Neuronal stem cell (in vitro differentiated cells): ENCODE measurements at regions not wholly inside any gene's neighbourhood (a gene's known extent, or its start where the extent isn't known, plus 50 kb on each side); places are given as distances from the start of the nearest gene placed in this dataset.
"Not testable (repeated sequence)": the region's sequence is repeated elsewhere in the genome, so short reads cannot be mapped to it uniquely, and the experiment has no call there.

Experiments
- DNase-seq: peaks from one replicate; pipeline ENCODE4 v3.0.0-alpha.2; 2013; ENCODE audit warnings: low spot score
- H2AFZ ChIP-seq: one replicate; pipeline ENCODE4 v1.6.1; 2013; ENCODE audit warnings: mild to moderate bottlenecking, low read length, inconsistent platforms
- H2AK5ac ChIP-seq: 2 replicates; pipeline ENCODE4 v1.6.1; 2013; ENCODE audit warnings: low read depth, mild to moderate bottlenecking, inconsistent platforms, low read length, moderate library complexity, mixed read lengths
- H2BK120ac ChIP-seq: 2 replicates; pipeline ENCODE4 v1.6.1; 2013; ENCODE audit warnings: low read depth, mild to moderate bottlenecking, inconsistent platforms, low read length, moderate library complexity, mixed read lengths
- H2BK12ac ChIP-seq: one replicate; pipeline ENCODE4 v1.6.1; 2013; ENCODE audit warnings: low read length, inconsistent platforms
- H2BK15ac ChIP-seq: 2 replicates; pipeline ENCODE4 v1.6.1; 2013; ENCODE audit warnings: mild to moderate bottlenecking, low read length, inconsistent platforms, mixed read lengths
- H2BK5ac ChIP-seq: one replicate; pipeline ENCODE4 v1.6.1; 2013; ENCODE audit warnings: inconsistent platforms, mild to moderate bottlenecking, low read length, moderate library complexity
- H3K14ac ChIP-seq: one replicate; pipeline ENCODE4 v1.6.1; 2013; ENCODE audit warnings: low read length, inconsistent platforms
- H3K18ac ChIP-seq: 2 replicates; pipeline ENCODE4 v1.6.1; 2013; ENCODE audit warnings: low read length, inconsistent platforms
- H3K23ac ChIP-seq: 2 replicates; pipeline ENCODE4 v1.6.1; 2013; ENCODE audit warnings: low read depth, mild to moderate bottlenecking, mixed read lengths, low read length, inconsistent platforms; ENCODE audit not compliant: poor library complexity
- H3K27ac ChIP-seq: replicated peaks from 3 replicates; pipeline ENCODE4 v1.5.1; 2013; ENCODE audit warnings: low read length, inconsistent platforms
- H3K27me3 ChIP-seq, 3 experiments: 2 replicates each; pipeline ENCODE4 v1.6.1; 2013; ENCODE audit warnings: low read length in 3 of 3, mild to moderate bottlenecking in 2 of 3, inconsistent platforms in 1 of 3, low read depth in 1 of 3, mixed read lengths in 1 of 3, moderate library complexity in 1 of 3; ENCODE audit not compliant: control insufficient read depth in 3 of 3, insufficient read depth in 3 of 3
- H3K36me3 ChIP-seq, 2 donors: replicated peaks in 1 of 2; 2 replicates each; pipeline ENCODE4 v1.6.1; 2013; ENCODE audit warnings: low read length in 2 of 2; ENCODE audit not compliant: control insufficient read depth in 2 of 2, insufficient read depth in 2 of 2
- H3K4ac ChIP-seq: 2 replicates; pipeline ENCODE4 v1.6.1; 2013; ENCODE audit warnings: inconsistent platforms, mild to moderate bottlenecking, low read length, moderate library complexity
- H3K4me1 ChIP-seq, 2 donors: 1 replicate in 1 of 2; 2 replicates in 1 of 2; pipeline ENCODE4 v1.6.1; 2013; ENCODE audit warnings: low read length in 2 of 2, low read depth in 1 of 2; ENCODE audit not compliant: control insufficient read depth in 2 of 2, insufficient read depth in 1 of 2
- H3K4me2 ChIP-seq: one replicate; pipeline ENCODE4 v1.6.1; 2013; ENCODE audit warnings: mild to moderate bottlenecking, low read length, inconsistent platforms; ENCODE audit not compliant: insufficient read depth, poor library complexity, severe bottlenecking
- H3K4me3 ChIP-seq, 2 donors: 2 replicates each; pipeline ENCODE4 v1.5.1; 2013; ENCODE audit warnings: low read length in 2 of 2, mild to moderate bottlenecking in 2 of 2, inconsistent platforms in 1 of 2, moderate library complexity in 1 of 2
- H3K79me1 ChIP-seq: one replicate; pipeline ENCODE4 v1.6.1; 2013; ENCODE audit warnings: low read depth, mild to moderate bottlenecking, inconsistent platforms, low read length, moderate library complexity
- H3K9ac ChIP-seq: one replicate; pipeline ENCODE4 v1.6.1; 2013; ENCODE audit warnings: mild to moderate bottlenecking, low read depth, low read length, inconsistent platforms; ENCODE audit not compliant: poor library complexity
- H3K9me3 ChIP-seq, 2 donors: replicated peaks in 1 of 2; 2 replicates each; pipeline versions ENCODE3 to v1.6.1; 2013; ENCODE audit warnings: low read length in 2 of 2, mild to moderate bottlenecking in 2 of 2, inconsistent platforms in 1 of 2, low read depth in 1 of 2, mixed read lengths in 1 of 2, moderate library complexity in 1 of 2; ENCODE audit not compliant: control insufficient read depth in 2 of 2, insufficient read depth in 1 of 2
- H4K8ac ChIP-seq: one replicate; pipeline ENCODE4 v1.6.1; 2013; ENCODE audit warnings: low read depth, mild to moderate bottlenecking, inconsistent platforms, low read length, moderate library complexity
- H4K91ac ChIP-seq: one replicate; pipeline ENCODE4 v1.6.1; 2013; ENCODE audit warnings: low read length, low read depth, mild to moderate bottlenecking, inconsistent platforms; ENCODE audit not compliant: poor library complexity
- WGBS, 2 donors: extraction: QIAGEN DNeasy Blood & Tissue Kit; methylation state at CpG; one replicate each; pipeline ENCODE4 v1.1.7; 2013; ENCODE audit warnings: missing lambda C conversion rate in 2 of 2, mixed read lengths in 1 of 2; ENCODE audit not compliant: insufficient read length in 2 of 2, insufficient replicate concordance in 1 of 2; ENCODE audit errors: extremely low coverage in 2 of 2; 5-methylcytosine and 5-hydroxymethylcytosine counted together

DNA sequence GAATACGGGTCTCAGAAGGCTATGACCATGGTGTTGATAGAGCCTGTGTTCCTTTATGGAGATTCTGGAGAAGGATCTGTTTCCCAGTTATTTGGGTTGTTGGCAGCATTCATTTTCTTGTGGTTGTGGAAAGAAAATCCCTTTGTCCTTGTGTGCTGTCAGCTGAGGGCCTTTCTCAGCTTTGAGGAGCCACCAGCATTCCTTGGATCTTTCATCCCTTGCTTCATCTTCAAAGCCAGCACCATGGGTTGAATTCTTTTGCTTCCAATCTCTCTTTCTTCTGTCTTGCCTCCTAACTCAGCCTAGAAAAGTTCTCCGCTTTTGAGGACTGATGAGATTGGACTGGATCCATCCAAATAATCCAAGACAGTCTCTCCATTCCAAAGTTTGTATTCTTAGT lies 103.2 kb upstream of the MMADHC start:
- no CpG with 5 or more reads among the region's 2 CpGs for WGBS, 2 donors
- Histone ChIP-seq H3K18ac (no peak overlapping the region), H2AK5ac (no peak overlapping the region), H3K23ac (no peak overlapping the region), H3K36me3 (no peaks in the 10 kb centered on the region), H3K27ac (no peak overlapping the region), H2AFZ (no peak overlapping the region), H3K4ac (no peak overlapping the region), H3K9me3 (peaks cover 0 to 2% of the 10 kb centered on the region in 2 donors), H2BK5ac (no peak overlapping the region), H3K9ac (no peak overlapping the region), H2BK12ac (no peak overlapping the region), H3K79me1 (no peaks in the 10 kb centered on the region), H3K14ac (no peak overlapping the region), H4K8ac (no peak overlapping the region), H3K4me2 (no peak overlapping the region), H3K27me3 (no peaks in the 10 kb centered on the region), H4K91ac (no peak overlapping the region), H3K4me1 (peaks cover 2 to 4% of the 10 kb centered on the region in 2 donors), H2BK120ac (no peak overlapping the region), H3K4me3 (no peak overlapping the region), H2BK15ac (no peak overlapping the region)
- DNase-seq, result no peak

GRCh38 chr2:149687052-149687427 lies 99.5 kb upstream of the MMADHC start:
- Histone ChIP-seq H3K4me3 (no peak overlapping the region), H2BK120ac (no peak overlapping the region), H3K4me2 (no peak overlapping the region), H3K79me1 (no peaks in the 10 kb centered on the region), H3K14ac (no peak overlapping the region), H3K36me3 (no peaks in the 10 kb centered on the region), H2BK15ac (no peak overlapping the region), H2AK5ac (no peak overlapping the region), H4K91ac (no peak overlapping the region), H3K27me3 (no peaks in the 10 kb centered on the region), H3K27ac (no peak overlapping the region), H3K9ac (no peak overlapping the region), H3K18ac (no peak overlapping the region), H3K4ac (no peak overlapping the region), H4K8ac (no peak overlapping the region), H2AFZ (no peak overlapping the region), H2BK5ac (no peak overlapping the region), H3K9me3 (no peaks in the 10 kb centered on the region), H3K4me1 (no peaks in the 10 kb centered on the region), H2BK12ac (no peak overlapping the region), H3K23ac (no peak overlapping the region)
- no CpG with 5 or more reads among the region's 2 CpGs for WGBS, 2 donors
- no peak for DNase-seq

DNA sequence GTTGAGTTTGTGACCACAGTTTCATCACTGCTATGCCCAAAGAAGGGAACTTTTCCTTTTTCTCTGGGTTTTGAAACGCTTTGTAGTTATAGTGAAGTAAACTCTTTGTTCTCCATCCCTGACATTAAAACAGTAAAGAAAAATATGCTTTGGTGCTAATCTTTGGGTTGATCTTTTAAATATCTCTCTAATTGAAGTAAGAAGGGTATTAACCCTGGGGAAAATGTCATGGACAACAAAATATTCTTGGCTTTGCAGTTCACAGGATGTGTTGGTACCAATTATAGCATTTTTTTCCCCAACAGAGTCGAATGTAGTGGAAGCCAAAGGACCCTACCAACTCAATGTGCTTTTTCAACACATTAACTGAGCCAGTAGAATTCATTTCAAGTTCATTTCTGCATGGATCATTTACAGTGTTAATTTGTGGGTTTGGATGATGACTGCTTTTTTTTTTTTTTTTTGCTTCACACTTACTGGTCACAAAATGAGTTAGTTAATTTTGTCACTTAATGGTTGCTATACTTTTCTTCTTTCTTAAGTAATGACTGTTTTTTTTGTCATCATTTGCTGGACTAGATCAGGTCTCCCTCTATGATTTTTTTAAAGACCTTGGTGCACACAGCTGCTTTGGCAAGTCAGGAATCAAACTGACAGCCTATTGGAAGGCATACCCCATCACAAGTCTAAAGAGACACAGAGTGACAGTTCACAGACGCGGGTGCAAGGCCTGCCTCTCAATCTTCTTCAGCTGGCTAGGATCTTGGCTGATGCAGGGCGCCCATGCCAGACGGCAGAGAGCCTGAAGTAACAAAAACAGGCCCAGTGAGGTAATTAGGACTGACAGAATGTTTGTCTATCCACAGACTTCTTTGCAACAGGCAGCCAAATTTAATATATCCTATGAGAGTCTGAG lies 98.8 kb upstream of the MMADHC start:
- Histone ChIP-seq H3K27me3 (no peaks in the 10 kb centered on the region), H2BK15ac (no peak overlapping the region), H2BK5ac (no peak overlapping the region), H3K18ac (no peak overlapping the region), H4K91ac (no peak overlapping the region), H4K8ac (no peak overlapping the region), H3K36me3 (no peaks in the 10 kb centered on the region), H2AFZ (no peak overlapping the region), H2BK12ac (no peak overlapping the region), H3K79me1 (no peaks in the 10 kb centered on the region), H3K27ac (no peak overlapping the region), H3K4me2 (no peak overlapping the region), H3K9me3 (no peaks in the 10 kb centered on the region), H3K4ac (no peak overlapping the region), H3K14ac (no peak overlapping the region), H2AK5ac (no peak overlapping the region), H3K9ac (no peak overlapping the region), H3K4me3 (no peak overlapping the region), H3K4me1 (no peaks in the 10 kb centered on the region), H2BK120ac (no peak overlapping the region), H3K23ac (no peak overlapping the region)
- no peak for DNase-seq
- WGBS, 2 donors, result no CpG with 5 or more reads among the region's 6 CpGs

- not testable (repeated sequence) for H3K4me3 ChIP-seq, H2BK5ac ChIP-seq, H3K9me3 ChIP-seq, H3K9ac ChIP-seq, H2BK120ac ChIP-seq, H3K18ac ChIP-seq, H3K27ac ChIP-seq, H3K79me1 ChIP-seq, H3K36me3 ChIP-seq, H3K4ac ChIP-seq, H3K4me2 ChIP-seq, H3K23ac ChIP-seq, H2AFZ ChIP-seq, H3K14ac ChIP-seq, H2BK12ac ChIP-seq, H3K27me3 ChIP-seq, H4K91ac ChIP-seq, H2AK5ac ChIP-seq, DNase-seq, H3K4me1 ChIP-seq, H4K8ac ChIP-seq, H2BK15ac ChIP-seq
- no CpG with 5 or more reads among the region's 4 CpGs for whole genome bisulfite sequencing, 2 donors
Observed at GRCh38 chr2:149685401-149685800, 97.8 kb upstream of the MMADHC start.
